Bronchial epithelial cell (primary cell): ENCODE measurements at regions not wholly inside any gene's neighbourhood (a gene's known extent, or its start where the extent isn't known, plus 50 kb on each side); places are given as distances from the start of the nearest gene placed in this dataset.

Source experiments
- DNase-seq: peaks from one replicate; pipeline ENCODE4 v3.0.0-alpha.2; 2010; ENCODE audit warnings: low read depth
- FAIRE-seq: peaks from 2 replicates; lab custom pipeline; 2011; peaks lifted over from hg19 to GRCh38; lab: Jason Lieb, UNC
- H3K27me3 ChIP-seq: 2 replicates; pipeline ENCODE4 v1.5.1; 2011; ENCODE audit warnings: low read length; ENCODE audit not compliant: control insufficient read depth, insufficient read depth
- H3K36me3 ChIP-seq: 2 replicates; pipeline ENCODE4 v1.5.1; 2011; ENCODE audit warnings: low read length; ENCODE audit not compliant: control insufficient read depth, insufficient read depth
- H3K4me3 ChIP-seq: 2 replicates; pipeline ENCODE4 v1.5.1; 2011; ENCODE audit warnings: mild to moderate bottlenecking, low read depth, low read length, control low read depth
- CTCF ChIP-seq: IDR thresholded peaks from 2 replicates; pipeline ENCODE4 v1.5.1; 2011; ENCODE audit warnings: mild to moderate bottlenecking, moderate library complexity, low read length, control low read depth, inconsistent platforms; ENCODE audit not compliant: insufficient read depth, severe bottlenecking

GRCh38 chr5:8520917-8521316 lies 652.0 kb downstream of the MTRR start:
- Histone ChIP-seq H3K36me3 (no peaks in the 10 kb centered on the region), H3K4me3 (no peak overlapping the region), H3K27me3 (no peaks in the 10 kb centered on the region)
- no peak for FAIRE-seq
- no peak for TF ChIP-seq CTCF
- no peak for DNase-seq

GRCh38 chr5:8521991-8522390 lies 653.0 kb downstream of the MTRR start:
- DNase-seq = no peak
- Histone ChIP-seq H3K36me3 (no peaks in the 10 kb centered on the region), H3K27me3 (no peaks in the 10 kb centered on the region), H3K4me3 (no peak overlapping the region)
- no peak for FAIRE-seq
- no peak for TF ChIP-seq CTCF

DNA sequence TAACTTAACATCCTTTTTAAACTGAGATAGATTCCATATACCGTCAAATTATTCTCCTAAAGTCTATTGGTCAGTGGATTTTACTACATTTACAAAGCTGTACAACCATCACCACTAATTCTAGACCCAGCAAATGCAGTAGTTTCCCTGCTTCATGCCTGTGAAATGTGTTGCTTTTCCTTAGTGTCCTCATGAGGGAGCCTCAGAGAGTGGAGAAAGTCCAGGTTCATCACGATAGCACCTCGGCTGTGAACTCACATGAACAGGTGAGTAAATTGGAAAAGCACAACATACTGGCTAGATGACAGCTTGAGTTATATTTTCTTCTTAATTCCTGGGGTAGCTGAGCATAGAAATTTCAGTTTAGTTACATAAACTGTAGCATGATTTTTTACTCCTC lies 653.7 kb downstream of the MTRR start:
- FAIRE-seq = no peak
- Histone ChIP-seq H3K27me3 (no peaks in the 10 kb centered on the region), H3K36me3 (no peaks in the 10 kb centered on the region), H3K4me3 (no peak overlapping the region)
- no peak for DNase-seq
- TF ChIP-seq CTCF = no peak

DNA sequence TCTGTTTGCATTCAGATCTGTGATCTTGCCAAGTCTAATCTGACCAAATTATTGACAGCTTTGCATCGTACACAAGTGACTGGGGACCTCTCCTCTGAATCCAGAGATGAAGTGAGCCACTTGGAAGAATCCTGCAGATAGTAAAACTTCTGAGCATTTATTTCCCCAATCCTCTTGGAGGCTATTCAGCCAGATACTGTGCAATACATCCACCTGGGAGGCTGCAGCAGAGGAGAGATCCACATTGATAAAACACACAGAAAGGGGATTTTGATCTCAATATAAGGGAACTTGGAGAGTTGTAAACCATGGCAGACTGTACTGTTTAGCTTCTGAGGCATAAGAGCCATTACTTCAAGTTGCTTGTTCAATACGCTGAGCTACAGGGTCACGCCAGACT lies 654.6 kb downstream of the MTRR start:
- Histone ChIP-seq H3K4me3 (no peak overlapping the region), H3K36me3 (no peaks in the 10 kb centered on the region), H3K27me3 (no peaks in the 10 kb centered on the region)
- TF ChIP-seq CTCF = no peak
- FAIRE-seq (no peak), DNase-seq (no peak)

GRCh38 chr5:8525819-8526218 lies 656.9 kb downstream of the MTRR start:
- TF ChIP-seq CTCF = no peak
- no peak overlapping the region for H3K4me3 ChIP-seq
- DNase-seq (no peak), FAIRE-seq (no peak)
- H3K36me3 ChIP-seq = no peaks in the 10 kb centered on the region
- no peaks in the 10 kb centered on the region for H3K27me3 ChIP-seq

DNA sequence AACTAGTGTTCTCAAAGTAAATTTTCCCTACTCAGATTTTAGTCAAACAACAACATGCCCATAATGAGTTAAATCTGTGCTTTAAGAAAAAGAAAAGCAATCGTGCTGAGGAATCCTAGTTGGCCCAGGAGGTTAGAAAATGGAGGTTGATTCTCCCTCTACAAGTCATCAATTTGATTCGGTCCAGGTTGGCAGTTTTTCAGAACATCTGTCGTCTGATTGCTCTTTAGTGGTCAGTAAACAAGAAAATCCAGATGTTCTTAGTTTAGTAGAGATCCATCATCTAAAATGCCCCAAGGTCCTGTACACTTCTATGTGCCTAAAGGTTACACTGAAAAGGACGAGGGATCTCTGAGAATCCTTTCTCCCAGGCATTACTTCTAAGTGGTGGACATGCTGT lies 659.2 kb downstream of the MTRR start:
- H3K27me3 ChIP-seq = no peaks in the 10 kb centered on the region
- FAIRE-seq (no peak), DNase-seq (no peak)
- no peaks in the 10 kb centered on the region for H3K36me3 ChIP-seq
- no peak overlapping the region for H3K4me3 ChIP-seq
- no peak for TF ChIP-seq CTCF
